HG03097 (cell line): ENCODE measurements at regions not wholly inside any gene's neighbourhood (a gene's known extent, or its start where the extent isn't known, plus 50 kb on each side); places are given as distances from the start of the nearest gene placed in this dataset.

Experiments
- ATAC-seq: cut with Tn5 transposase; IDR thresholded peaks from one replicate; pipeline ENCODE4 v1.9.1; 2021; ENCODE audit not compliant: unreplicated experiment, low FRiP score

DNA sequence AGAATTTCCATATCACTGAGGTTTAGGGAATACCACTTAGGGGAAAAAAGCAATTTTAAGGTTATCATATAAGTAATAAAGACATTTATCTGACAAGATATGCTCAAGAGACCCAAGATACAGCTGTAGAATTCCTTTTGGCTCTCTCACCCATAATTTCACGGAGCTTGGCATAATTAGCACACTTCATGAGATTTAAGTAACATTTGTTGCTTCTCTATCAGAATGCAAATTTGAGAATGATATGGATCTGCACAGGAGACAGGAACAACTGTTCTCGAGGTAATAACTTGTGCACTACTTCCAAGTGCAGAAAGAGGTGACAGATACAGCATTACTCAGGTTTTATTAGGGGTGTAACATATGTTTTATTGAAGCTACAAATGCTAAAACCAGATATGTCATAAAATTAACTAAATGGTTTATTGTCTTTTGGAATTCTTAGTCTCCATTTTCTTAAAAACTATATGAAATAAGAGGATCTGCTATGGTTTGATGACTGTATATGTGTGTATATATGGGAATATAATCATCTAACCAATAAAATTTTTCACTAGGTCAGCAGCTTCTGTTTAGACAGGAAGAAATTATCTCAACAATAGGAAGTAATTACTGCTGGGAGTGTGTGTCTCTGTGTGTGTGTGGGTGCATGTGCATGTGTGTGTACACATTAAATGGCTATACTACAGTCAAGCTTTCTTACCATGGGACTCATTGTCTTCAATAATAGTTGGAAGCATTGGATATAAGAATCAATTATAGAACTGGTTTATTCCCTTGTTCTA is 401.3 kb downstream of the PCDH17 start:
- ATAC-seq = no peak

DNA sequence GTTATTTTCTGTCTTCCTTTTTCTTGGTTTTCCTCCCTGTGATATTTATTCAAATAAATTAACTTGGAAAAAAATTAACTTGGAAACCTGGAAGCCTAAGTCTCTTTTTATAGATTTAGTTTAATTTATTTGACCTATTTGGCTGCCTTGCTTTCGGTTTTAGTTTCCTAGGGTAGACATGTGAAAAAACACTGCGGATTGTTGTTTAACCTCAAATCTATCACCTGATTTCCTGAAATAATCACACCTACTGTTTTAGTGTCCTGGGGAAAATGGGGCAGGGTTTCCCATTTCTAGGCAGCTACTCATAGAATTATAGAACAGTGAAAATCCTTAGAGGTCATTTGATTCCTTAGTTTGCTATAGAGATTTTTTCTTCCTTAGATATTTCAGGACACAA is 412.4 kb downstream of the PCDH17 start:
- ATAC-seq = no peak

DNA sequence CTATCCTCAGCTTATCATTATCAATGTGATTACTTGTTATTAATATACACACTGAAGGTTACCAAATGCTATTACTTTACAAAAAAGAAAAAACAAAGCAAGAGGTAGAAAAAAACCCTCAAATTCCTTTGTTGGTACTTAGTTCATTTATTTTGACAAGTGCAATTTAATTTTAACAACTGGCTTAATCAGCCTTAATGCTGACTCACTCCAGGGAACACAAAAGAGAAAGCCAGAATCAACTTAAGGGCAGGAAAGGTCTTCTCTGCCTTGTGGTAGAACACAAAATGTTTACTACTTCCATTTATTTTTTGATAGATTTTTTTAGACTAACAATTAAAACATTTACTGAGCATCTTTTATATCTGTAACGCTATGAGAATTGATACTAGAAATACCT is 417.1 kb downstream of the PCDH17 start:
- no peak for ATAC-seq

DNA sequence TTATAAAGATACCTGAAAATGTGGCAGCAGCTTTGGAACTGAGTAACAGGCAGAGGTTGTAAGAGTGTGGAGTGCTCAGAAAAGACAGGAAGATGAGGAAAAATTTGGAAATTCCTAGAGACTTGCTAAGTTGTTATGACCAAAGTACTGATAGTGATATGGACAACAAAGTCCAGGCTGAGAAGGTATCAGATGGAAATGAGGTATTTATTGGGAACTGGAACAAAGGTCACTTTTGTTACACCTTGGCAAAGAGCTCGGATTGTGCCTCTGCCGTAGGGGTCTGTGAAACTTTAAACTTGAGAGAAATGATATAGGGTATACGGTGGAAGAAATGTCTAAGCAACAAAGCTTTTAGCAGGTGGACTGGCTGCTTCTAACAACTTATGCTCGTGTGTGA is 419.9 kb downstream of the PCDH17 start:
- no peak for ATAC-seq

DNA sequence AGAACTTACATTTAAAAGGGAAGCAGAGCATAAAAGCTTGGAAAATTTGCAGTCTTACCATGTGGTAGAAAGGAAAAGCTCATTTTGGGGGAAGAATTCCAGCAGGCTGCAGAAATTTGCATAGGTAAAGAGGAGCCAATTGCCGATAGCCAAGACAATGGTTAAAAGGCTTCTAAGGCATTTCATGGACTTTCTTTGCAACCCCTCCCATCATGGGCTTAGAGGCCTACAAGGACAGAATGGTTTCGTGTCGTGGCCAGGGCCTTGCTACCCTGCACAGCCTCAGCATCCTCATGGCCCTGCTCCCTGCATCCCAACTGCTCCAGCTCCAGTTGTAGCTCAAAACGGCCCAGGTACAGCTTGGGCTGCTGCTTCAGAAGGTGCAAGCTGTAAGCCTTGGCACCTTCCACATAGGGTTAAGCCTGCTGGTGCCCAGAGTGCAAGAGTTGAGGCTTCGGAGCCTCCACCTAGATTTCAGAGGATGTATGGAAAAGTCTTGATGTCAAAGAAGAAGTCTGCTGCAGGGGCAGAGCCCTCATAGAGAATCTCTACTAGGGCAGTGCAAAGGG is 420.3 kb downstream of the PCDH17 start:
- no peak for ATAC-seq

DNA sequence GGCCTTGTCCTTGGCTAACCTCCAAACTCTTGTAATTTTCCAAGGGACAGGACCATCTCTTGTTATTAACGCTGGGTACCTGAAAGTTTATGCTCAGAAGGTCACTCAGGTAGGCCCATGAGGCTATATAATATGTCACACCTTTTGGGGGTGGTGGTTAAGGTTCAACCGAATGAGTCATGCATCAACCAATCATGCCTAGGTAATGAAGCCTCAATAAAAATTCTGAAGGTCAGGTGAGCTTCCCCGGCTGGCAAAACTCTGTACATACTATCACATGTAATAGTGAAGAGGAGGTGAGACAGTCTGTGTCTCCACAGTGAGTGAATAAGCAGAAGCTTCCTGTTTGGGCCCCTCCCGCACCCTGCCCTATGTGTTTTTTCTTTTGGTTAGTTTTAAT is 424.9 kb downstream of the PCDH17 start:
- ATAC-seq = no peak

DNA sequence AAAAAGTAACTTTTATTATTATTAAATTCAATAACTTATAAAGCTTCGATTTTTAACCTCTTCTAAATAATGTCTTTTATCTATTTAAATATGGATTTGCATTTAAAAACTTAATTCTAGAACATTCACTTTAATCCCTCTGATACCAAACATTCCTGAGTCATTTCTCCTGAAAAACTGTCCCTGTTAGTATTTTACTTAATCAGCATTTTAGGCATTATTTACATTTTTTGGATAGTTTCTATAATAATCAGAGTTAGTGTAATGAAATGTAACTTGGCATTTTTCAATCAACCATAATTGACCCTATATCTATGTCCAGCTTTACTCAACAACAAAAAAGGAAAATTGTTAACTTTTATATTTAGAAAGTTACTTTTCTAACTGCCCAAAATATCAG is 428.1 kb downstream of the PCDH17 start:
- ATAC-seq = no peak

DNA sequence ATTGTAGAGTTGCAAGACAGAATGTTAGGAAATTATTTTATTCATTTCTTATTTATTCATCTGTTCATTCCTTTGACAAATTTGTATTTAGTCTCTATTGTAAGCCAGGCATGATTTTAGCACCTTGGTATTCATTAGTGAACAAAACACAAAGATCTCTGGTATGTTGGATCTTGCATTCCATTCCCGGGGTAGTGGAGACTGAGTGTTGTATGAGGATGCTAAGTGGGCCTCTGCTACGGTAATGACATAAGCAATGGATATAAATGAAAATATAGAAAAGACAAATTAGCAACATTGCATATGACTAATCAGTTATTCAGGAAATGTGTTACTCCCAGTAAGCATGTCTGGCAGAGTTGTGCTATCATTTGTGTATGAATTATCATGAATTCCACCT is 449.3 kb downstream of the PCDH17 start:
- ATAC-seq = no peak

DNA sequence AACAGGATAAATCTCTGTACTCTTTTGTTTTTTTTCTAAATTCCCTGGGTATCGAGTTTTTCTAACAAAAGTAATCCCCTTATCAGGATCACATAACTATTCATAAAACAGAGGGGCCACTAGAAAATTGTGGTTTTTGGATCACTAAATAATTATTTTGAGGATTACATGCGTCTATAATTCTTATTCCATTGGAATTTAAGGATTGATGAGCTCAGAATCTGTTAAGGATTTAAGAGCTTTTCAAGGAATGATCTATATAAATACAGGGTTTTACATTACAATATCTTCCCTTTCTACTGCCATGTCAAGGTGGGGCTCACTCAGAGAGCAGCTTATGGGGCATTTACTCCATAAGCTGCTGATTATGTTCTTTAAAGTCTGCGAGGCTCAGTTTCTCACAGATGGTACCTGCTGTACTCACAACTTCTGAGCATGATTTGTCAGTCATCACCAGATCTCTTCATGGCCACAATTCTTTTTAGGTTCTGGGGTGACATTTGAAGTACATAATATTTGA is 449.8 kb downstream of the PCDH17 start:
- ATAC-seq = no peak

DNA sequence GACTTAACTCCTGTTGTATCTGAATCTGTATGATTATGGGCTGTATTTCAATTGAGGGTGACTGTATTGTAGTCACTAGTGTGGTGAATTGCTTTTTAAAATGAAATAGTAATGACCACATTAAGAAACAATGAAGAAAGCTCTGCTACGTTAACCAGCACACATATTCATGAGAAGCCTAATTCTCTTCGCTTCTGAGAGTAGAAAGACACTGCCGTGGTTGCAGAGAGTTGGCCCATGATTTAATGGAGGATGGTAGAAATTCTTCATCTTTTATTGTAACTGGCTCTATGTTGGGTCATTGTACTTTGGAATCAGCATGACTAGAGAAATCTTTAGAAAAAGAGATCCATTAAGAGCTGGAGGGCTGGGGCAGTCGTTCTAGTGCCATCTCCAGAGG is 451.5 kb downstream of the PCDH17 start:
- ATAC-seq = no peak

DNA sequence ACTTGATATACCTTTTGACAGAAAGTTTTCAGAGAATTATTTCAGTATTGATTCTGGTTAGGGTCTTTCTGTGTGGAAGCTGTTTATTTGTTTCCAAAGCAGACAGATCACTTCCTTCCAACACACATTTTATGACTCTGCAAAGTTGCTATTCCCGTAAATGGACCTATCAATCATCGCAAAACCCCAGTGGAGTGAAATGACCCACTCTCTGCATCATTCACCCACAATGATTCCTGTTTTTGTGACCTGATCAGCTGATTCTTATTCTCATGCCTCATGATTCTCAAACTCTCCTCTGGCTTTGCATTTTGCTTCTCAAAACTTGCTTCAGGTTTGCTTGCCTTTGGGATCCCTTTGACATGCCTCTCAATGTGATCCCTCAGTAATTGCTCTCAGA is 453.7 kb downstream of the PCDH17 start:
- ATAC-seq = no peak

DNA sequence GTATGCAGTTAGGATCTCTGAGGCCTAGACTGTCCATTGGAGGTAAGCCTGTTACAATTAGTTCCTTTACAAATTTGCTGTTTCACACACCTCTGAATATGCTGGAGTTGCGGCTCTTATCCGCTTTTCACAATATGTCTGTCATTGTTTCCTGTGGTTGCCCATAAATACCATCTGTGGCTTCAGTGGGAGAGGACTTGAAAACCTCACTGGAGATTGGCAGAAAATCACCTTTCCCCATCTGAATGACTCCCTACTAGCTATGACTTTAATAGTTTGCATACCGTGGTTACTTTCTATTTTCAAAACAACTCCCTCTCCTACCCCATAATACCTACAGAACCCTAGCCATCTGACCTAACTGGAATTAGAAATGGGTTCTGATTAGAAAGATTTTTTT is 454.3 kb downstream of the PCDH17 start:
- ATAC-seq = no peak

DNA sequence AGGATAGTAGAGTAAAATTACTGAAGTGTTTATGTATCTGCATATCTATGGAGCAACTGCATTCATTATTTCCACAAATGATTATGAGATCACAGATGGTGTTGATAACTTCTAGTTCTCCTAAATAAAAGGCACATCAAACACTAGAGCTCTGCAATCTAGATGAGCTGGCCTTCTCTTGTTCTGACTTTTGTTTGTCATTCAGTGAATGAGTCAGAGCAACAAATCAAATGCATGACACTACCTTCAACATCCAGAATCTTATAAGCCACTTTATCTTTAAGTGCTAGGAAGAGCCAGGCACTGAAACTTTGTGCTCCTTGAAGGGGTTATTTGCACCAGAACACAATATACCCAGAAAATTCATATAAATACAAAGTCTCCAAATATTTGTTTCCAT is 456.0 kb downstream of the PCDH17 start:
- no peak for ATAC-seq

DNA sequence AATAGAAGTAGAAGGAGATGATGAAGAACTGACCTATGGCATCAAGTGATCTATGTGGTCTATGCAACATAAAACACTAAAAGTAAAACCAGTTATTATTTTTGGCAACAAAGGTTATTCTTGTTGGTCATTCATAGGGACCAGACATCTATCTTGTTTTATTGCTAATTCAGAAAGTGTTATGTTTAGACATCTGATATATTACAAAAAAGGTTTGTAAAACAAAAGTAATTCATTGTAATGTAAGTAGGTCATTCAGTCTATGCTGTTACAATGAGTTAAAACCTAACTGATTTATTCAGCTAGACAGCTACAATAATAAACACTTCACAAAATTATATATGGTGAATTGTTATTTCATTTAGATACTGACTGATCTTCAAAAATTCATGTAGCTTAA is 461.9 kb downstream of the PCDH17 start:
- no peak for ATAC-seq

DNA sequence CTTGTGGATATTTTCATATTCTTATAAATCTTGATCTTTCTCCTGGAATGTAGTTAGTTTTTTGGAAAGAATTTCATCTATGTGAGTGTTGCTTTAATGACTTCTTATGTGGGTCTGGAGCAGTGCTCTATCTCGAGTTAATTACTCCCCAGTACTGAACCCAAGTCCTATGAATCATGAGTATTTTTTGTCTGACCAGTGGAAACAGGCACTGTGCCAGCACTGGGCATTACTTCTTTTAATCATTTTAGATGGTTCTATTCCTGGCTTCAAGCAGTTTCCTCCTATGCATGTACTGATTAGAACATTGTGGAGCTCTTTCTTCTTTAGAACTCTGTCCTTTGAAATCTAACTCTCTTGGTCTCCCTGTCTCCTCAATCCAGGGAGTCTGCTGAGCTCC is 466.3 kb downstream of the PCDH17 start:
- ATAC-seq = no peak

DNA sequence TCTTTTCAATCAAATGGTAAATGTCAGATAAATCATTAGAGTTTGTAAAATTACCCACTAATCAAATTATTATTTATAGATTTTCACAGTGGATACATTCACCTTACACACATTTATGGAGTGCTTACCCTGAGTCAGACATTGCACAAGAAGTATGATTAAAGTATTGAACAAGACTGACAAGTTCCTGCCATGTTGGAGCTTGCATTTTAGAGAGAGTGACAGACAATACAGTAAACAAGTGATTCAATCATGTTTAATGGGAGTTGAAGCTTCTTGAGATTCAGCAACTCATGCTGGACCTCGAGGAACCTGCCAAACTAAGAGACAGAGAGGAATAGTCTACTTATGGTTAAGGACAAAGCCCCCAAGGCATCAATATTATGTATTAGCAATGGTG is 487.8 kb downstream of the PCDH17 start:
- ATAC-seq = no peak

DNA sequence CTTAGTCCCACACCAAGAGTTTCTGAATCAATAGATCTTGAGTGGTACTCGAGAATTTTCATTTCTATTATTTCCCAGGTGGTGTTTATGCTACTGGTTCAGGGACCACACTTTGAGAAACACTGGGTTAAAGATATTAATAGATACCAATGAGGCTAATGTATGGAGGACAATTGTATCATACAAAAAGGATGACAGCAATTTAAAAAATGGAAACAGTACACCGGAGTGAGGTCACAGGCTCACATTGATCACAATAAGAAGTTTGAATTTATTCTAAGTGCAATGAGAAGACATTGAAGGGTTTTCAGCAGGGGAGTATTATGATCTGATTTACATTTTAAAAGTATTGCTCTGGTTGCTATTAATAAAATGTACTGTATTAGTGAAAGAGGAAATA is 488.3 kb downstream of the PCDH17 start:
- no peak for ATAC-seq

DNA sequence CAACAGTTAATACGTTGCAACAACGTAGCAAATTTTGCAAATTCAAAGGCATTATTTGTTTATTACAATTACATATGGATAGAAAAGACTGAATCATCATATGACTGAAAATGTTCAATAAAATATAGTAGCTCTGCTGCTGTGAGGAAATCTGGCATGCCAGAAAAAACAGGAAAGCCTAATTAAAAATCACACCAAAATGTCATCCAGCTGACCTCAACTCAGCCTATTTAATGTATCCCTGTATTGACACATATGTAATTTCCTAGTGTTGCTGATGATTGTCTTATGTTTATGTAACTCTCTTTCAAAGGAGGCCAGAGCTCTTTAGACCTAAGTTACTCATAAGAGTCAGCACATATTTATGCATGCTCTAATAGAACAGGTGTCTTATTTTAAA is 495.0 kb downstream of the PCDH17 start:
- ATAC-seq = no peak

DNA sequence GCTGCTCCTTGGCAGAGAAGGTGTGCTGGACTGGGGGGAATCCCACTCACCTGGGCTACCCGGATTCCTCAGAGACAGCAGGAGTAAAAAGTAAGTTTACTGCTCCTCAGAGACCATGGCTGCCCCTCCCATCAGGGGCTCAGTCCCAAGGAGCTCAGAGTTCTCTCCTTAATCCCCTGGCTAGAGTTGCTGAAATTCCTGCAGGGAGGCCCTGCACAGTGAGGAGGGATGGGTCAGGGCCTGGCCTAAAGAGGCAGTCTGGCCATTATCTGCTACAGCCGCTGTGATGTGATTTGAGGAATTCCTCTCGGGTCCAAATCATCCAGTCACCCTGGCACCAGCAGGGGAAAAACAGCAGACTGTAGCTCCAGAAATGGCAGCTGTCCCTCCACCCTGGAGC is 502.5 kb downstream of the PCDH17 start:
- no peak for ATAC-seq

DNA sequence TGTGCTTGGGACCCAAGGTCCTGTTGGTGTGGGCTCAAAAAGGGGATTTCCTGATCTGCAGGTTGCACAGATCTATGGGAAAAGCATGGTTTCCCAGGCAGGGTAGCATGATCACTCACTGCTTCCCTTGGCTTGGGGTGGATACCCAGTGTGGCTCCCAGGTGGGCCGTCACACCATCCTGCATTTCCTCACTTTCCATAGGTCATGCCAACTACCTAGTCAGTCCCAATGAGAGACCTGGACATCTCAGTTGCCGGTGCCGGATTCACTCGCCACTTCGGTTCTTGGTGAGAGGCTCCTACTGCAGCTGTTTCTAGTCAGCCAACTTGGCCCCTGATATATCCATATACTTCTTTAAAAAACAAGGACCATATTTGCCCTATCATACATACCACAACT is 503.0 kb downstream of the PCDH17 start:
- ATAC-seq = no peak

DNA sequence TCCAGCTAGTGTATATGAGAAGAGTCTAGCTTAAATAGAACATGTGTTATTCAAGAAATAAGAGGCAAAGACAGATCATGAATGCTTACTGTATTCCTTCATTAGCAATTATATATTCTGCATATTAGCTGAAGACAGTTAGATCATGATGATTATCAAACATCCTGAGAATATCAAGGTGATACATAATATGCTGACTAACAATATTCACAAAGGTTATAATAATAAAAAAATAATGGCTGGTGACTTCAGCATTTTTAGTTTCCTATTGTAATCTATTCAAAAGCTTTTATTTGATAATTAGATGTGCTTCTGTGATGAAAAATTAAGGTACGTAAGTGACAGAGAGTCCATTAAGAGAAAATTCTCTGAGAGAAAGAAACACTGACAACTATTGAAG is 511.4 kb downstream of the PCDH17 start:
- no peak for ATAC-seq

DNA sequence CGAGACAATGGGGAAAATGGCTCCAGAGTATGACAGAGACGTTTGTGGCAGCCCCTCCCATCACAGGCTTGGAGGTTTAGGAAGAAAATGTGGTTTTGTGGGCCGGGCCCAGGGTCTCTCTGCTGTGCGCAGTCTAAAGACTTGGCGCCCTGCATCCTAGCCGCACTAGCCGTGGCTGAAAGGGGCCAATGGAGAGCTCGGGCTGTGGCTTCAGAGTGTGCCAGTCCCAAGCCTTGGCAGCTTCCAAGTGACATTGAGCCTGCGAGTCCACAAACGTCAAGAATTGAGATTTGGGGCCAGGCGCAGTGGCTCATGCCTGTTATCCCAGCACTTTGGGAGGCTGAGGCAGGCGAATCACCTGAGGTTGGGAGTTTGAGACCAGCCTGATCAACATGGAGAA is 513.1 kb downstream of the PCDH17 start:
- ATAC-seq = no peak
